ENCODE measurements at regions not wholly inside any gene's neighbourhood (a gene's known extent, or its start where the extent isn't known, plus 50 kb on each side); places are given as distances from the start of the nearest gene placed in this dataset.
"Not testable (repeated sequence)": the region's sequence is repeated elsewhere in the genome, so short reads cannot be mapped to it uniquely, and the experiment has no call there.

DNA sequence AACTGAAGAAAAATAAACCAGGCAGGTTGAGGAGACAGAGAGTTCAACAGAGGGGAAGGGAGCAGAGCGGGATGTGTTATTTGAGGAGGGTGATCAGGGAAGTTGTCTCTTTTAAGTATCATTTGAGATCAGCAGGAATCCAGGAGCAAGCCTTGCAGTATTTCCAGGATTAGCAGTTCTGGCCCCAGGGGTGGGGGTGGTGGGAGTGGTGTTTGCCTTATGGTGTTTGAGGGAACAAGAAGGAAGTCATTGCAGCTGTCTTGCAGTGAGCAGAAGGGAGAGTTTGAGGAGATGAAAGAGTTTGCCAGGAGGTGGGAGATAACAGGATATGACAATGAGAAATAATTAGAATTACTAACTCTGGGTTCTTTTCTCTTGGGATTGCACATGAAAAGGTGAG, 418.6 kb downstream of the NELL2 start:
- intact Hi-C loops (cut with micrococcal nuclease; ENCODE audit: unreplicated experiment): no loop called here
- DNase-seq (ENCODE audit: low spot score): no peak
- Histone ChIP-seq H3K27ac (ENCODE audit: low read depth, low read length, poor library complexity, severe bottlenecking) (no peak overlapping the region), H4K20me1 (ENCODE audit: insufficient read depth, low read length) (no peaks in the 10 kb centered on the region), H3K4me1 (ENCODE audit: insufficient read depth, low read length, poor library complexity, severe bottlenecking) (no peaks in the 10 kb centered on the region), H3K9me3 (ENCODE audit: low read length) (no peaks in the 10 kb centered on the region), H3K36me3 (ENCODE audit: insufficient read depth, low read length) (no peaks in the 10 kb centered on the region), H3K9me2 (ENCODE audit: insufficient read depth, low read length) (no peaks in the 10 kb centered on the region), H3K4me2 (ENCODE audit: low read length) (no peak overlapping the region), H2AFZ (ENCODE audit: low read length) (no peak overlapping the region), H3K79me2 (ENCODE audit: insufficient read depth, low read depth, low read length) (no peaks in the 10 kb centered on the region), H3K4me3 (ENCODE audit: low read depth, low read length, poor library complexity, severe bottlenecking) (no peak overlapping the region)
- TF ChIP-seq EZH2phosphoT487 (IDR thresholded peaks at IDR 0.05; ENCODE audit: borderline replicate concordance, low read depth, low read length): no peak
- TF ChIP-seq, protein P1, sequence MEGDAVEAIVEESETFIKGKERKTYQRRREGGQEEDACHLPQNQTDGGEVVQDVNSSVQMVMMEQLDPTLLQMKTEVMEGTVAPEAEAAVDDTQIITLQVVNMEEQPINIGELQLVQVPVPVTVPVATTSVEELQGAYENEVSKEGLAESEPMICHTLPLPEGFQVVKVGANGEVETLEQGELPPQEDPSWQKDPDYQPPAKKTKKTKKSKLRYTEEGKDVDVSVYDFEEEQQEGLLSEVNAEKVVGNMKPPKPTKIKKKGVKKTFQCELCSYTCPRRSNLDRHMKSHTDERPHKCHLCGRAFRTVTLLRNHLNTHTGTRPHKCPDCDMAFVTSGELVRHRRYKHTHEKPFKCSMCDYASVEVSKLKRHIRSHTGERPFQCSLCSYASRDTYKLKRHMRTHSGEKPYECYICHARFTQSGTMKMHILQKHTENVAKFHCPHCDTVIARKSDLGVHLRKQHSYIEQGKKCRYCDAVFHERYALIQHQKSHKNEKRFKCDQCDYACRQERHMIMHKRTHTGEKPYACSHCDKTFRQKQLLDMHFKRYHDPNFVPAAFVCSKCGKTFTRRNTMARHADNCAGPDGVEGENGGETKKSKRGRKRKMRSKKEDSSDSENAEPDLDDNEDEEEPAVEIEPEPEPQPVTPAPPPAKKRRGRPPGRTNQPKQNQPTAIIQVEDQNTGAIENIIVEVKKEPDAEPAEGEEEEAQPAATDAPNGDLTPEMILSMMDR (conservative IDR thresholded peaks at IDR 0.05; ENCODE audit: low read length): no peak
- POLR2A ChIA-PET: interaction anchor here (1.0 to 1.1 kb wide), 2 partner anchors 12 to 19 kb away, joined by 3 to 4 read pairs; no protein-coding TSS in a partner anchor
- CTCF ChIA-PET (ENCODE audit: unreplicated experiment): no interaction called here
- no TSS peak for BruUV-seq (replicated peaks)

- H3K4me2 ChIP-seq (ENCODE audit: low read length); H3K4me1 ChIP-seq (ENCODE audit: insufficient read depth, low read length, poor library complexity, severe bottlenecking); H3K36me3 ChIP-seq (ENCODE audit: insufficient read depth, low read length); H3K27ac ChIP-seq (ENCODE audit: low read depth, low read length, poor library complexity, severe bottlenecking); BruUV-seq (replicated peaks); CTCF ChIA-PET (ENCODE audit: unreplicated experiment); H2AFZ ChIP-seq (ENCODE audit: low read length); H3K4me3 ChIP-seq (ENCODE audit: low read depth, low read length, poor library complexity, severe bottlenecking); H4K20me1 ChIP-seq (ENCODE audit: insufficient read depth, low read length); POLR2A ChIA-PET; H3K9me3 ChIP-seq (ENCODE audit: low read length); H3K79me2 ChIP-seq (ENCODE audit: insufficient read depth, low read depth, low read length); H3K9me2 ChIP-seq (ENCODE audit: insufficient read depth, low read length); DNase-seq (ENCODE audit: low spot score); intact Hi-C loops (cut with micrococcal nuclease; ENCODE audit: unreplicated experiment): not testable (repeated sequence)
Observed at GRCh38 chr12:44454959-44455358, 421.2 kb downstream of the NELL2 start.

DNA sequence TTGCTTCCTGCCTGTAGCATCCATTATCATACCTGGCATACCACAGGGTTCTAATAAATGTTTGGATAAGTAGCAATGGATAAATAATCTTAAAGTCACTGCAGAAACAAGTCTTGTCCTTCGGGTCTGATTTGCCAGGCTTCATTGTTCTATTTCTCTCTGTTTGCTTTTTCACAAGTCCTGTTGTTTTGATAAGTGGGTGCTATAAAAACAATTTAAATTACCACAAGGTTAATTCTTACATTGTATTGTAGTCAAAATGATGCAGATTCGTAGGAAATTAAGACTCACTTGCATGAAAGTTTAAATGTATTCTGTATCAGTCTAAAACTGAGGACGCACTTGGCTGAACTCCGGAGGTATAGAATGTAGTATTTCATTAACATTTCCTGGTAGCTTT, 429.9 kb downstream of the NELL2 start:
- Histone ChIP-seq H3K4me3 (ENCODE audit: low read depth, low read length, poor library complexity, severe bottlenecking) (no peak overlapping the region), H3K4me2 (ENCODE audit: low read length) (no peak overlapping the region), H2AFZ (ENCODE audit: low read length) (no peak overlapping the region), H3K27ac (ENCODE audit: low read depth, low read length, poor library complexity, severe bottlenecking) (no peak overlapping the region), H3K36me3 (ENCODE audit: insufficient read depth, low read length) (no peaks in the 10 kb centered on the region), H3K4me1 (ENCODE audit: insufficient read depth, low read length, poor library complexity, severe bottlenecking) (no peaks in the 10 kb centered on the region), H4K20me1 (ENCODE audit: insufficient read depth, low read length) (no peaks in the 10 kb centered on the region), H3K79me2 (ENCODE audit: insufficient read depth, low read depth, low read length) (no peaks in the 10 kb centered on the region), H3K9me3 (ENCODE audit: low read length) (no peaks in the 10 kb centered on the region), H3K9me2 (ENCODE audit: insufficient read depth, low read length) (no peaks in the 10 kb centered on the region)
- BruUV-seq (replicated peaks): no TSS peak
- ChIA-PET CTCF (ENCODE audit: unreplicated experiment) (no interaction called here), POLR2A (interaction anchor here (1.5 kb wide), 1 partner anchor 11 kb away, joined by 4 read pairs; no protein-coding TSS in a partner anchor)
- no peak for DNase-seq (ENCODE audit: low spot score)
- TF ChIP-seq, protein P1 (conservative IDR thresholded peaks at IDR 0.05; ENCODE audit: low read length): no peak
- no peak for TF ChIP-seq EZH2phosphoT487 (IDR thresholded peaks at IDR 0.05; ENCODE audit: borderline replicate concordance, low read depth, low read length)
- intact Hi-C loops (cut with micrococcal nuclease; ENCODE audit: unreplicated experiment): no loop called here

All from OCI-LY7 (cell line).